ENCODE measurements at regions not wholly inside any gene's neighbourhood (a gene's known extent, or its start where the extent isn't known, plus 50 kb on each side); places are given as distances from the start of the nearest gene placed in this dataset.

DNA sequence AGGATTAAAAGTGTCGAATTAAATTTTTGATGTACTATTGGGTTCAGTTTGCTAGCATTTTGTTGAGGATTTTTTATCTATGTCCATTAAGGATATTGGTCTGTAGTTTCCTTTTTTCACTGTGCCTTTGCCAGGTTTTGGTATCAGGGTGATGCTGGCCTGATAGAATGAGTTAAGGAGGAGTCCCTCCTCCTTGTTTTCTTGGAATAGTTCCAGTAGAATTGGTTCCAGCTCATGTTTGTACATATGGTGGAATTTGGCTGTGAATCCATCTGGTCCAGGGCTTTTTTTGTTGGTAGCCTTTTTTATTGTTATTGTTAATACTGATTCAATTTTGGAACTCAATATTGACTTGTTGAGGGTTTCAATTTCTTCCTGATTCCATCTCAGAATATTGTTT, 141.8 kb downstream of the SIM1 start:
- no peak for TF ChIP-seq EZH2 (IDR thresholded peaks at IDR 0.05; ENCODE audit: borderline replicate concordance, insufficient read depth, low read depth, low read length, poor library complexity, severe bottlenecking)
- TF ChIP-seq, protein P1, sequence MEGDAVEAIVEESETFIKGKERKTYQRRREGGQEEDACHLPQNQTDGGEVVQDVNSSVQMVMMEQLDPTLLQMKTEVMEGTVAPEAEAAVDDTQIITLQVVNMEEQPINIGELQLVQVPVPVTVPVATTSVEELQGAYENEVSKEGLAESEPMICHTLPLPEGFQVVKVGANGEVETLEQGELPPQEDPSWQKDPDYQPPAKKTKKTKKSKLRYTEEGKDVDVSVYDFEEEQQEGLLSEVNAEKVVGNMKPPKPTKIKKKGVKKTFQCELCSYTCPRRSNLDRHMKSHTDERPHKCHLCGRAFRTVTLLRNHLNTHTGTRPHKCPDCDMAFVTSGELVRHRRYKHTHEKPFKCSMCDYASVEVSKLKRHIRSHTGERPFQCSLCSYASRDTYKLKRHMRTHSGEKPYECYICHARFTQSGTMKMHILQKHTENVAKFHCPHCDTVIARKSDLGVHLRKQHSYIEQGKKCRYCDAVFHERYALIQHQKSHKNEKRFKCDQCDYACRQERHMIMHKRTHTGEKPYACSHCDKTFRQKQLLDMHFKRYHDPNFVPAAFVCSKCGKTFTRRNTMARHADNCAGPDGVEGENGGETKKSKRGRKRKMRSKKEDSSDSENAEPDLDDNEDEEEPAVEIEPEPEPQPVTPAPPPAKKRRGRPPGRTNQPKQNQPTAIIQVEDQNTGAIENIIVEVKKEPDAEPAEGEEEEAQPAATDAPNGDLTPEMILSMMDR (IDR thresholded peaks at IDR 0.05) = no peak
